Activated CD4-positive, alpha-beta T cell treated with anti-CD3 and anti-CD28 coated beads, Interleukin-2, amount 10 ng/mL, durations not matched to agents 7 days and 5 days (primary cell): ENCODE measurements at regions not wholly inside any gene's neighbourhood (a gene's known extent, or its start where the extent isn't known, plus 50 kb on each side); places are given as distances from the start of the nearest gene placed in this dataset.

ENCODE experiments used
- CTCF ChIA-PET: fragments of 350-600 bp; sonication (Branson Sonifier 250); formaldehyde crosslinking; loops from one replicate; lab custom pipeline; 2021; ENCODE audit warnings: antibody characterized with exemption; lab: Charles Lee
- POLR2A ChIA-PET: fragments of 350-600 bp; sonication (Branson Sonifier 250); formaldehyde crosslinking; loops from one replicate; lab custom pipeline; 2021; ENCODE audit warnings: antibody characterized with exemption; lab: Charles Lee
- DNase-seq: peaks from one replicate; pipeline ENCODE4 v3.0.0-alpha.2; 2020
- H3K27ac Mint-ChIP-seq: one replicate; pipeline ENCODE4 v1.8.0; 2021; ENCODE audit warnings: mild to moderate bottlenecking, moderate library complexity, mixed read lengths
- H3K27me3 Mint-ChIP-seq: one replicate; pipeline ENCODE4 v1.8.0; 2021; ENCODE audit warnings: mixed read lengths
- H3K36me3 Mint-ChIP-seq: one replicate; pipeline ENCODE4 v1.8.0; 2021; ENCODE audit warnings: low read depth, mixed read lengths
- H3K4me1 Mint-ChIP-seq: one replicate; pipeline ENCODE4 v1.8.0; 2021; ENCODE audit warnings: mixed read lengths
- H3K4me3 Mint-ChIP-seq: one replicate; pipeline ENCODE4 v1.8.0; 2021; ENCODE audit warnings: mild to moderate bottlenecking, moderate library complexity, mixed read lengths
- H3K9me3 Mint-ChIP-seq: one replicate; pipeline ENCODE4 v1.8.0; 2021; ENCODE audit warnings: mixed read lengths

GRCh38 chr14:98292191-98292590 is 979.8 kb downstream of the BCL11B start:
- CTCF ChIA-PET: interaction anchor here (1.3 kb wide), 1 partner anchor 19 kb away, joined by 3 read pairs; no protein-coding TSS in a partner anchor
- Mint-ChIP-seq H3K36me3 (no peaks in the 10 kb centered on the region), H3K27ac (no peak overlapping the region), H3K27me3 (no peaks in the 10 kb centered on the region), H3K9me3 (peaks cover 7% of the 10 kb centered on the region), H3K4me1 (peaks cover 4% of the 10 kb centered on the region), H3K4me3 (no peak overlapping the region)
- POLR2A ChIA-PET: no interaction called here
- no peak for DNase-seq

GRCh38 chr14:98293576-98293975 is 978.4 kb downstream of the BCL11B start:
- Mint-ChIP-seq H3K27ac (no peak overlapping the region), H3K9me3 (peaks cover 7% of the 10 kb centered on the region), H3K36me3 (no peaks in the 10 kb centered on the region), H3K4me1 (peaks cover 4% of the 10 kb centered on the region), H3K27me3 (no peaks in the 10 kb centered on the region), H3K4me3 (no peak overlapping the region)
- ChIA-PET CTCF (no interaction called here), POLR2A (no interaction called here)
- DNase-seq: no peak

- no peak overlapping the region for H3K27ac Mint-ChIP-seq
- no peak for DNase-seq
- H3K36me3 Mint-ChIP-seq: no peaks in the 10 kb centered on the region
- CTCF ChIA-PET: interaction anchor here (0.6 to 2.0 kb wide), 3 partner anchors 9 to 420 kb away, joined by 3 to 5 read pairs (median 3); no protein-coding TSS in a partner anchor
- H3K27me3 Mint-ChIP-seq: no peaks in the 10 kb centered on the region
- peaks cover 8% of the 10 kb centered on the region for H3K9me3 Mint-ChIP-seq
- POLR2A ChIA-PET: no interaction called here
- H3K4me3 Mint-ChIP-seq: no peak overlapping the region
- peaks cover 4% of the 10 kb centered on the region for H3K4me1 Mint-ChIP-seq
These were observed 975.1 kb downstream of the BCL11B start for GRCh38 chr14:98296895-98297294.

- CTCF ChIA-PET: interaction anchor here (0.6 to 2.0 kb wide), 3 partner anchors 8 to 420 kb away, joined by 3 to 5 read pairs (median 3); no protein-coding TSS in a partner anchor
- H3K27me3 Mint-ChIP-seq: no peaks in the 10 kb centered on the region
- no peaks in the 10 kb centered on the region for H3K4me1 Mint-ChIP-seq
- H3K36me3 Mint-ChIP-seq: no peaks in the 10 kb centered on the region
- H3K4me3 Mint-ChIP-seq: no peak overlapping the region
- DNase-seq: no peak
- POLR2A ChIA-PET: no interaction called here
- H3K27ac Mint-ChIP-seq: no peak overlapping the region
- H3K9me3 Mint-ChIP-seq: peaks cover 4% of the 10 kb centered on the region
These were observed 974.4 kb downstream of the BCL11B start for GRCh38 chr14:98297567-98297966.

GRCh38 chr14:98298481-98299244 is 973.3 kb downstream of the BCL11B start:
- H3K4me1 Mint-ChIP-seq: no peaks in the 10 kb centered on the region
- no peak overlapping the region for H3K27ac Mint-ChIP-seq
- POLR2A ChIA-PET: no interaction called here
- no peak overlapping the region for H3K4me3 Mint-ChIP-seq
- peaks cover 4% of the 10 kb centered on the region for H3K9me3 Mint-ChIP-seq
- no peaks in the 10 kb centered on the region for H3K36me3 Mint-ChIP-seq
- CTCF ChIA-PET: interaction anchor here (0.6 to 2.0 kb wide), 3 partner anchors 12 to 797 kb away, joined by 3 to 6 read pairs (median 5); no protein-coding TSS in a partner anchor
- DNase-seq: no peak
- H3K27me3 Mint-ChIP-seq: no peaks in the 10 kb centered on the region

GRCh38 chr14:98301681-98302080 is 970.3 kb downstream of the BCL11B start:
- H3K27ac Mint-ChIP-seq: no peak overlapping the region

GRCh38 chr14:98304574-98304973 is 967.4 kb downstream of the BCL11B start:
- Mint-ChIP-seq H3K36me3 (peaks cover 3% of the 10 kb centered on the region), H3K27me3 (no peaks in the 10 kb centered on the region), H3K4me1 (no peaks in the 10 kb centered on the region), H3K27ac (no peak overlapping the region), H3K4me3 (no peak overlapping the region), H3K9me3 (peaks cover 2% of the 10 kb centered on the region)
- CTCF ChIA-PET: no interaction called here
- POLR2A ChIA-PET: no interaction called here
- no peak for DNase-seq

More at GRCh38 chr14:98301681-98302080, 970.3 kb downstream of the BCL11B start:
- Mint-ChIP-seq H3K4me3 (no peak overlapping the region), H3K4me1 (no peaks in the 10 kb centered on the region), H3K27me3 (no peaks in the 10 kb centered on the region), H3K36me3 (peaks cover 3% of the 10 kb centered on the region), H3K9me3 (peaks cover 4% of the 10 kb centered on the region)
- ChIA-PET CTCF (interaction anchor here (0.6 to 1.3 kb wide), 3 partner anchors 11 to 1580 kb away, joined by 3 read pairs; no protein-coding TSS in a partner anchor), POLR2A (no interaction called here)
- no peak for DNase-seq

- peaks cover 11% of the 10 kb centered on the region for H3K9me3 Mint-ChIP-seq
- POLR2A ChIA-PET: no interaction called here
- no peaks in the 10 kb centered on the region for H3K27me3 Mint-ChIP-seq
- no peak overlapping the region for H3K4me3 Mint-ChIP-seq
- H3K27ac Mint-ChIP-seq: no peak overlapping the region
- CTCF ChIA-PET: interaction anchor here (1.0 to 1.3 kb wide), 2 partner anchors 12 to 170 kb away, joined by 3 to 5 read pairs; no protein-coding TSS in a partner anchor
- H3K4me1 Mint-ChIP-seq: no peaks in the 10 kb centered on the region
- peaks cover 3% of the 10 kb centered on the region for H3K36me3 Mint-ChIP-seq
- no peak for DNase-seq
These were observed 962.4 kb downstream of the BCL11B start for GRCh38 chr14:98309591-98309990.

GRCh38 chr14:98312006-98312405 is 960.0 kb downstream of the BCL11B start:
- Mint-ChIP-seq H3K4me3 (no peak overlapping the region), H3K36me3 (no peaks in the 10 kb centered on the region), H3K27me3 (no peaks in the 10 kb centered on the region), H3K4me1 (no peaks in the 10 kb centered on the region), H3K9me3 (peaks cover 11% of the 10 kb centered on the region), H3K27ac (no peak overlapping the region)
- no peak for DNase-seq
- ChIA-PET POLR2A (no interaction called here), CTCF (no interaction called here)

- Mint-ChIP-seq H3K4me1 (no peaks in the 10 kb centered on the region), H3K9me3 (peaks cover 26% of the 10 kb centered on the region), H3K36me3 (peaks cover 6% of the 10 kb centered on the region), H3K27me3 (no peaks in the 10 kb centered on the region), H3K4me3 (no peak overlapping the region), H3K27ac (peak overlapping the region; percentile 38)
- ChIA-PET CTCF (interaction anchor here (0.6 kb wide), 1 partner anchor 55 kb away, joined by 3 read pairs; no protein-coding TSS in a partner anchor), POLR2A (no interaction called here)
- no peak for DNase-seq
These were observed 950.2 kb downstream of the BCL11B start for GRCh38 chr14:98321841-98322240.

- H3K27me3 Mint-ChIP-seq: no peaks in the 10 kb centered on the region
- no peaks in the 10 kb centered on the region for H3K4me1 Mint-ChIP-seq
- no peak for DNase-seq
- H3K27ac Mint-ChIP-seq: no peak overlapping the region
- H3K9me3 Mint-ChIP-seq: peaks cover 26% of the 10 kb centered on the region
- CTCF ChIA-PET: interaction anchor here (0.6 to 2.0 kb wide), 2 partner anchors 12 to 403 kb away, joined by 3 to 8 read pairs; no protein-coding TSS in a partner anchor
- peaks cover 4% of the 10 kb centered on the region for H3K36me3 Mint-ChIP-seq
- no peak overlapping the region for H3K4me3 Mint-ChIP-seq
- POLR2A ChIA-PET: no interaction called here
These were observed 948.2 kb downstream of the BCL11B start for GRCh38 chr14:98323836-98324235.

- Mint-ChIP-seq H3K27me3 (no peaks in the 10 kb centered on the region), H3K4me1 (no peaks in the 10 kb centered on the region), H3K36me3 (peaks cover 4% of the 10 kb centered on the region), H3K27ac (no peak overlapping the region), H3K4me3 (no peak overlapping the region), H3K9me3 (peaks cover 17% of the 10 kb centered on the region)
- POLR2A ChIA-PET: no interaction called here
- CTCF ChIA-PET: interaction anchor here (0.6 to 2.0 kb wide), 3 partner anchors 10 to 26 kb away, joined by 3 to 8 read pairs (median 6); no protein-coding TSS in a partner anchor
- DNase-seq: no peak
These were observed 946.2 kb downstream of the BCL11B start for GRCh38 chr14:98325761-98326160.

GRCh38 chr14:98328496-98328895 is 943.5 kb downstream of the BCL11B start:
- Mint-ChIP-seq H3K36me3 (peaks cover 4% of the 10 kb centered on the region), H3K4me3 (no peak overlapping the region), H3K9me3 (peaks cover 13% of the 10 kb centered on the region), H3K27ac (no peak overlapping the region), H3K4me1 (no peaks in the 10 kb centered on the region), H3K27me3 (no peaks in the 10 kb centered on the region)
- no peak for DNase-seq
- ChIA-PET CTCF (interaction anchor here (0.7 kb wide), 1 partner anchor 859 kb away, joined by 3 read pairs; no protein-coding TSS in a partner anchor), POLR2A (no interaction called here)
